ENCODE measurements at regions not wholly inside any gene's neighbourhood (a gene's known extent, or its start where the extent isn't known, plus 50 kb on each side); places are given as distances from the start of the nearest gene placed in this dataset.

- no peak for DNase-seq
These were observed 146.1 kb downstream of the RASSF9 start for GRCh38 chr12:85690146-85690545.

- no peak for DNase-seq
These were observed 143.0 kb downstream of the RASSF9 start for GRCh38 chr12:85693093-85693665.

DNA sequence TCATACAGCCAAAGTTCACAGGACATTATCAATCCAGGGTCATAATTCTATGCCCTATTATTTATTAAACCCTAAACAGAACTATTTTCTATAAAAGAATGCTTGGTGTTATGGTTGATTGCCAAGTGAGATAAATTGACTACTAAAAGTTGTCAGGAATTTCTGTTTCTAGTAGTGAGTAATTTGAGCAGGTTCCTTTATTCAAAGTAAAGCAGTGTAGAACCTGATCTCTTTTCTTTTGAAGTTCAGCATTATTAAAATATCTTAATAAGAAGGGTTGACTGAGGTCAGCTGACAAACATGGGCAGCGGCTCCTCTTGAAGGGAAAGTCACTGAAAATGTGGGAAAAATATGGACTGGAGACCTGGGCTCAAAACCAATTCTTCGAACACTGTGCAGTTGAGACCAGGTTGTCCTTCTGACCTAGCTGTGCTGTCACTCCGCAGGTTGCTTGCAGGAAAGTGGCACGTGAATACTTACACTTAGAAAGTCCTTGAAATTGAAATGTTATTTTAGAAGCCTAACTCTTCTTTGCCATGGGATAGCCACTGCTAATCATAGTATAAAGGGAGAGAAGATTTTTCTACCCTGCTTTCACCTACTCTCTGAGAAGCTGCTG, 141.0 kb downstream of the RASSF9 start:
- DNase-seq, result no peak

DNA sequence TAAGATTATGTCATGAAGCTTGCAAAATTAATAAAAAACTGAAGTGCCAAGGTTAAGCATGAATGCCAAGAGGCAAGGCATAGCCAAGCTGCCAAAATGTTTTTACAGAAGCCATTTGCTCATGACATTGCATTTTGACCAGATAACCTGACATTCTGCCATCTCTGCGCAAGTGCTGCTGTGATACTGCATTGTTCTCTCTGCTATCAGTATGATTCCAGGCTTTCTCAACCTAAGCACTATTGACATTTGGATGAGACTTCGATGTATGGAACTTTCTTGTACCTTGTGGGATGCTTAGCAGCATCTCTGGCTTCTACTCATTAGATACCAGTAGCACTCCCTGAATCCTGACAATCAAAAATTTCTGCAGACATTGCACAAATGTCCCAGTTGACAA, 139.2 kb downstream of the RASSF9 start:
- DNase-seq, result no peak

GRCh38 chr12:85698937-85699336, 137.3 kb downstream of the RASSF9 start:
- no peak for DNase-seq

GRCh38 chr12:85708775-85709174, 127.4 kb downstream of the RASSF9 start:
- DNase-seq, result no peak

DNA sequence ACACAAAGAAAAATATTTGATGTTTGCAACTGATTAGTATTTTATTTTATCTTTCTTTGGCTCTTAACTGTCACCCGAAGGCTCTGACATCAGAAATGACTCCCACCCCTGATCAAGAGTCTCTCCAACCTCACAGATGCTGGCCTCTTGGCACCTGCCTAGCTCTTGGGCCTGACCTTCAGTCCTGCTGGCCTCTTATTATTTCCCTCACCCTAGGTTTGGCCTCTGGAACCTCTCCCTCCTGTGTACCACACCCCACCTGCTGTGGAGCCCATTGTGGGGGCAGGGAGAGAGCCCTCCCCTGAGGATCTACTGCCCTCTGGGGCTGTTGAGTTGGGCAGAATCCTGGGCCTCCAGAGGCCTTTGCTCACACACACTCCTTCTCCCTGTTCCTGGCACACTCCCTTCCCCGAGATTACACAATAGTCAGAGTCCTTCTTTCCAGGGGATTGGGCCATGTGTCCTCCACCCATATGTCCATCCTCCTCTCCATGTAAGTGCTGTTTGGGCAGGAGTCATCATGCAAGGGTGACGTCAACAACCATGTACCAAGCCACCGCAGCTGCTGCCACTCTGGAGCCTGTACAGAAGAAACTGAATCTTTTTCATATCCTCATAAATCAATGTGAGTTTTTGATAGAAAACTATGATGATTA, 124.3 kb downstream of the RASSF9 start:
- no peak for DNase-seq

- DNase-seq, result no peak
These were observed 122.8 kb downstream of the RASSF9 start for GRCh38 chr12:85713373-85713772.

GRCh38 chr12:85714425-85714824, 121.8 kb downstream of the RASSF9 start:
- DNase-seq, result no peak

DNA sequence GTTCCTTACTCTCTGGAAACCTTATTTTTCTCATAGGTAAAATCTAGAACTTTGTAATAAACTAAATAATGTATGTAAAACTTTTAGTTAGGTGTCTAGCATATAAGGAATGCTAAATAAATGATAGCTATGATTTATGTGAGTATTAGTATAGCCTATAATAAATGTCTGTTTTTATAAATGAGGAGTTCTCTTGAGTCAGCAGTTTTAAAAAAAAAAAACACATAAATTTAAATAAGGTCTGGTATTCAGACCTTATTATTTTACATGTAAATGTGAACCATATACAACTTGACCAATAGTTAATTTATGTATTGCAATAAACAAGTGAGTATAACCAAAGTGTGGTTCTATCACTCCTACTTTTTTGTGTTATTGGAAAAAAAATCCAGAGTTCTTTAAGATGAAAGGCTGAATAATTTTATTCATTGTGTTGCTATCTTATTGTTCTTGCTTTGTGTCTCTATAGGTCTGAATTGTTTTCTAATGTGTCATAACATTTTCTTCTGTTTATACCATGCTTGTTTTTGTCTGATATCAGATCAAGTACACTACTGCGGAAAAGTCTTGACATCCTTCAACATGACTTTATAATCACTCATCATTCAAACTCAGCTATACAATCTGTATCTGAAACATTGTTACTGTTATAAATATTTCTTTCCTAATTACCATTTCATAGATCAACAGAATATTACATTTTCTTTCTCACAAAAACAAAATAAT, 115.7 kb downstream of the RASSF9 start:
- DNase-seq, result no peak

GRCh38 chr12:85725991-85726390, 110.2 kb downstream of the RASSF9 start:
- DNase-seq, result no peak

DNA sequence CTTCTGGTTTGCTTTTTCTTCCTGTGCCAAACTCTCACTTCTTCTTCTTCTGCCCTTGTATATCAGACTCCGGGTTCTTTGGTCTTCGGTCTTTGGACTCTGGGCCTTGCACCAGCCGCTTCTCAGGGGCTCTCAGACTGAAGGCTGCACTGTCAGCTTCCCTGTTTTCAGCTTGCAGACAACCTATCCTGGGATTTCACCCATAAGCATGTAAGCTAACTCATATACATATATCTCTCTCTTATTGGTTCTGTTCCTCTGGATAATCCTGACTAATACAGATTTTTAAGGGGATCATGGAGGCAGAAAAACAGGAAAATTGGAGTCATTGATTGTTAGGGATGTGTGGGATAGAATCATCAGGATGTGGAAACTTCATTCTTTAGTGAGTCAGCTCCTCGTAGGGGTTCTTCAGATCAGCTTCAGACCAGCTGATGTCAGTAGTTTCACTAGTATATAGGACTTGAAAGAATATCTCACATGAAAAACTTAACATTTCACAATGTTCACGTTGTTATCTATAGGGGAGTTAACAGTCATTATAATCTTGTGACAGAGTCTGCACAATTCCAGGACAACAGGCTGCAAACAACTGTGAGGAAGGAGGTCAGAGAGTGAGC, 102.9 kb downstream of the RASSF9 start:
- no peak for DNase-seq

- DNase-seq, result no peak
These were observed 102.2 kb downstream of the RASSF9 start for GRCh38 chr12:85733984-85734383.

DNA sequence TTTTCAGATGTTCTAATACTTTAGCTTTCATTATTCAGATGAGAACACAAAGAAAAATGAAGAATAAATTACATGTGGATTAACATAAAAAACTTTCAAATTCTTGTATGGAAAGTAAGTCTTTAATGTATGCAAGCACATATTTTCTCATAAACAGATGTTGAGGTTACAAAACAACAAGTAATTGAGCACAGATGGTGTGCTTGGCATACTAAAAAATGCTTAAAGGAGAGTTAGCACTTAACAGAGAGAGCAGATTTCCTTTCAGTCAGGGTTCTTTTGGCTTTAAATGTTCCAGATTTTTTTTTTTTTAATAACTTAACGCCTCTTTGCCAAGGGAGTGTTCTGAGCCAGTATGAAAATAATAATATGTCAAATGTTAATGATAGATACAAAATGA, 96.0 kb downstream of the RASSF9 start:
- no peak for DNase-seq

DNA sequence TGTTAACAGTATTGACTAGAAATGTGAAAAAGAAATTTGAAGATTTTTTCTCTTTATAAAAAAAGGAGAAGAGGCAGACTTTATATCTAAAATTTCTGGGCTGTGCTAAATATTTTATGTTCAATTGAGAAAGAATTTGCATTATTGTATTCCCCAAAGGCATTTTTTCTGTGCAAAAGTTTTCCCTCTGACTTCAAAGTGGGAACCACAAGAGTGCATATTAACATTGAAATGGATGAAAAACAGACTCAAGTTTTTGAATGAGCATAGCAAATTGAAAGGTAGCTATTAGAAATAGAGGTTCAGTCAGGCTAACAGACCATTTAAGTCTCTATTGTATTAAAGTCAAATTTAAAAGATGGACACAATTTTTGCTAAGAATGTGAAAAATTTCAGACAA, 95.2 kb downstream of the RASSF9 start:
- no peak for DNase-seq

GRCh38 chr12:85747941-85748495, 88.2 kb downstream of the RASSF9 start:
- no peak for DNase-seq
